SHP77 (cell line): ENCODE measurements at regions not wholly inside any gene's neighbourhood (a gene's known extent, or its start where the extent isn't known, plus 50 kb on each side); places are given as distances from the start of the nearest gene placed in this dataset.

Experiments used
- DNase-seq, 2 experiments: peaks; one replicate each; lab custom pipeline; 2025; lab: John Stamatoyannopoulos, UW

- DNase-seq: peak; percentile 50 to 69
These were observed 222.5 kb upstream of the GSE1 start for GRCh38 chr16:85390511-85391174.

GRCh38 chr16:85391175-85391707, 221.9 kb upstream of the GSE1 start:
- no peak for DNase-seq

GRCh38 chr16:85391769-85392583, 221.1 kb upstream of the GSE1 start:
- DNase-seq: no peak

- no peak for DNase-seq
These were observed 220.1 kb upstream of the GSE1 start for GRCh38 chr16:85392756-85393673.

GRCh38 chr16:85393674-85394451, 219.3 kb upstream of the GSE1 start:
- peak; percentile 46 to 63 for DNase-seq

GRCh38 chr16:85394456-85395206, 218.5 kb upstream of the GSE1 start:
- peak in 1 of 2 experiments; percentile 37 for DNase-seq

- peak; percentile 96 for DNase-seq
These were observed 217.8 kb upstream of the GSE1 start for GRCh38 chr16:85395207-85395912.

- DNase-seq: peak; percentile 67 to 80
These were observed 216.9 kb upstream of the GSE1 start for GRCh38 chr16:85395913-85396878.

- peak; percentile 76 to 88 for DNase-seq
These were observed 215.9 kb upstream of the GSE1 start for GRCh38 chr16:85396879-85397871.

- no peak for DNase-seq
These were observed 215.1 kb upstream of the GSE1 start for GRCh38 chr16:85398050-85398451.

GRCh38 chr16:85398688-85399582, 214.2 kb upstream of the GSE1 start:
- no peak for DNase-seq

- DNase-seq: no peak
These were observed 213.4 kb upstream of the GSE1 start for GRCh38 chr16:85399583-85400284.

- DNase-seq: no peak
These were observed 212.6 kb upstream of the GSE1 start for GRCh38 chr16:85400305-85401205.

- DNase-seq: no peak
These were observed 211.7 kb upstream of the GSE1 start for GRCh38 chr16:85401370-85401916.
